Colonic mucosa (tissue), 4 donors: ENCODE measurements at regions not wholly inside any gene's neighbourhood (a gene's known extent, or its start where the extent isn't known, plus 50 kb on each side); places are given as distances from the start of the nearest gene placed in this dataset.

ENCODE experiments used
- DNase-seq: peaks from one replicate; pipeline ENCODE4 v3.0.0-alpha.2; 2020
- H3K27ac ChIP-seq: fragments of 200-600 bp; one replicate; pipeline ENCODE4 v1.8.0; 2021
- H3K27me3 ChIP-seq: fragments of 200-600 bp; one replicate; pipeline ENCODE4 v1.8.0; 2021
- H3K36me3 ChIP-seq: fragments of 200-600 bp; one replicate; pipeline ENCODE4 v1.8.0; 2021
- H3K4me1 ChIP-seq: fragments of 200-600 bp; one replicate; pipeline ENCODE4 v1.8.0; 2021; ENCODE audit warnings: mild to moderate bottlenecking
- H3K4me3 ChIP-seq: fragments of 200-600 bp; one replicate; pipeline ENCODE4 v1.8.0; 2021
- H3K9ac ChIP-seq, 2 donors: one replicate each; pipeline ENCODE4 v1.7.0; 2013; ENCODE audit warnings: control low read depth in 2 of 2, low read depth in 2 of 2, low read length in 2 of 2
- H3K9me3 ChIP-seq: fragments of 200-600 bp; one replicate; pipeline ENCODE4 v1.8.0; 2021
- intact Hi-C: fragments of 100-400 bp; cut with DNase I; formaldehyde crosslinking; loops from one replicate; pipeline ENCODE4 v1.14.1; 2022
- TF ChIP-seq, protein P1 (sequence below): fragments of 200-600 bp; IDR thresholded peaks from one replicate; pipeline ENCODE4 v1.8.0; 2022; ENCODE audit warnings: antibody characterized with exemption, mild to moderate bottlenecking
- donor health status: healthy.
- donor health status: DM: no; HTN: no; CAD: no.
- donor health status: DM: no; HTN: no; CAD: no.

DNA sequence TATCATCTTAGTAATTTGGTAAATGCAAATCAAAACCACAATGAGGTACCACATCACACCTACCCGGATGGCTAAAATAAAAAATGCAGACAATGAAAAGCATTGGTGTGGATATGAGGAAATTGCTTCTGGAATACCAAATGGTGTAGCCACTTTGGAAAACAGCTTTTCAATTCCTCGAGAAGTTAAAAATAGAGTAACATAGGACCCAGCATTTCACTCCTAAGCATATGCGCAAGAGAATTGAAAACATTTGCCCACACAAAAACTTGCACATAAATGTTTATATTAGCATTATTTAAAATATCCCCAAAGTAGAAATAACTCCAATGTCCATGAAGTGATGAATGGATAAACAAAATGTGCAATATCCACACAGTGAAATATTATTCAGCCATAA is 608.7 kb downstream of the ISL1 start:
- intact Hi-C loops = no loop called here
- Histone ChIP-seq H3K27me3 (no peaks in the 10 kb centered on the region), H3K9me3 (no peaks in the 10 kb centered on the region), H3K9ac (no peak overlapping the region), H3K4me1 (no peaks in the 10 kb centered on the region), H3K27ac (no peak overlapping the region), H3K4me3 (no peak overlapping the region), H3K36me3 (no peaks in the 10 kb centered on the region)
- TF ChIP-seq, protein P1, sequence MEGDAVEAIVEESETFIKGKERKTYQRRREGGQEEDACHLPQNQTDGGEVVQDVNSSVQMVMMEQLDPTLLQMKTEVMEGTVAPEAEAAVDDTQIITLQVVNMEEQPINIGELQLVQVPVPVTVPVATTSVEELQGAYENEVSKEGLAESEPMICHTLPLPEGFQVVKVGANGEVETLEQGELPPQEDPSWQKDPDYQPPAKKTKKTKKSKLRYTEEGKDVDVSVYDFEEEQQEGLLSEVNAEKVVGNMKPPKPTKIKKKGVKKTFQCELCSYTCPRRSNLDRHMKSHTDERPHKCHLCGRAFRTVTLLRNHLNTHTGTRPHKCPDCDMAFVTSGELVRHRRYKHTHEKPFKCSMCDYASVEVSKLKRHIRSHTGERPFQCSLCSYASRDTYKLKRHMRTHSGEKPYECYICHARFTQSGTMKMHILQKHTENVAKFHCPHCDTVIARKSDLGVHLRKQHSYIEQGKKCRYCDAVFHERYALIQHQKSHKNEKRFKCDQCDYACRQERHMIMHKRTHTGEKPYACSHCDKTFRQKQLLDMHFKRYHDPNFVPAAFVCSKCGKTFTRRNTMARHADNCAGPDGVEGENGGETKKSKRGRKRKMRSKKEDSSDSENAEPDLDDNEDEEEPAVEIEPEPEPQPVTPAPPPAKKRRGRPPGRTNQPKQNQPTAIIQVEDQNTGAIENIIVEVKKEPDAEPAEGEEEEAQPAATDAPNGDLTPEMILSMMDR = no peak
- no peak for DNase-seq

DNA sequence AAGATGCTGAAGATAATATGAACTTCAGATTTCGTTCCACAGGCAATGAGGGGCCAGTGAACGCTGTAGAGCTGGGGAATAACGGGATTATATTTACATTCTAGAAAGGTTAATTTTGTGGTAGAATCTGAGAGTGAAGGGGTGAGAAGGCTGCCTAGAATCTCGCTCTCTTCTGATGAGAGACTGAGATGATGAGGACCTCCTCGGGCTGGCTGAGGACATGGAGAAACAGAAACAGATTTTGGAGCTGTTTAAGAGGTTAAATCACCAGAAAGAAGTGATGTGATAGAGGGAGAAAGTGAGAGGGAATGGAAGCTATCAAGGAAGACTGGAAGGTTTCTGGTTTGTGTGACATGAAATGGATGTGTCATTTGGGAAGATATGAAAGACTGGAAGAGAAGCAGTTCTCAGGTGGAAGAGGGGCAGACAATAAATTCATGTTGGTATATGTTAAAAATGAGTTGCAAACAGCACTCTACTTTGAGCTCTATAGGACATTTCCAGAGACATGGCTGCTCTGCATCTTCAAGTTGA is 612.6 kb downstream of the ISL1 start:
- no peaks in the 10 kb centered on the region for H3K36me3 ChIP-seq
- H3K9me3 ChIP-seq = no peaks in the 10 kb centered on the region
- TF ChIP-seq, protein P1 = no peak
- H3K4me1 ChIP-seq = no peaks in the 10 kb centered on the region
- H3K27me3 ChIP-seq = no peaks in the 10 kb centered on the region
- H3K27ac ChIP-seq = no peak overlapping the region
- H3K4me3 ChIP-seq = no peak overlapping the region
- intact Hi-C loops = no loop called here
- H3K9ac ChIP-seq = no peak overlapping the region
- no peak for DNase-seq

DNA sequence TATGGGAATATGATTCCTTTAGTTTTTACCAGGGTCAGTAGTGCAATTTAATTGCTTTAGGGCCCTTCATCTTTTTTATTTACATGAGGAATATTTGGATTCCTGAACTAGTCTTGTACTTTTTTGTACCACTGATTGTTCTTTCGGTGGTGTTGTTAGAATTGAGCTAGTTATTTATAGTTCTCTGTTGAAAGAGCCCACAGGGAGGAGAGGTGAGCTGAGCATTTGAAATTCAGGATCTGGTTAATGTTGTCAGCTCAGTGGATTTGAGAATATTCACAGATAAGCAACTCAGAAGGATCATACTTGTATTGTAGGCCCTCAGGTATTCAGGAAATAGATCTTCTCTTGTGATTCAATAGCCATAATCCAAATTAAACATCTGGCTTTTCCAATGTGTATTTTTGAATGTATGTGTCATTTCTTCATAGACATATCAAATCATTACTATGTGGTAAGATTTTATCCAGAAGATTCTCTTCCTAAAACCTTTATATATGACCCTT is 613.2 kb downstream of the ISL1 start:
- no peak overlapping the region for H3K9ac ChIP-seq
- DNase-seq = no peak
- TF ChIP-seq, protein P1 = no peak
- H3K36me3 ChIP-seq = no peaks in the 10 kb centered on the region
- H3K27me3 ChIP-seq = no peaks in the 10 kb centered on the region
- H3K27ac ChIP-seq = no peak overlapping the region
- no peaks in the 10 kb centered on the region for H3K4me1 ChIP-seq
- H3K4me3 ChIP-seq = no peak overlapping the region
- intact Hi-C loops = no loop called here
- H3K9me3 ChIP-seq = no peaks in the 10 kb centered on the region

DNA sequence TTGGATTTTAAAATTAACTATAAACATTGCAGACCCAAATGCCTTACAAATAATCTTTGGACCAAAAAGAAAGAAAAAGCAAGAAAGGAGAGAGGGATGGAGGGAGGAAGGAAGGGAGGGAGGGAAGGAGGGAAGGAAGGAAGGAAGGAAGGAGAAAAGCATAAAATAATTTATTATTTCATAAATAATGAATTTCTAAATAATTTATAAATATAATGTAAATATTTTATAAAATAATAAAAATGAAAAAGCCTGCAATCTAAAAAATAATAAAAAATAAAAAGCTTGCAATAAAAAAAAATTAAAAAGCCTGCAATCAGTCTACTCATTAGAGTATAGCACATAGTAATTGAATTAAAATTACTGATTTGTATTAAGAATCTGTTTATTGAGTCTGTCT is 614.3 kb downstream of the ISL1 start:
- Histone ChIP-seq H3K9me3 (no peaks in the 10 kb centered on the region), H3K27ac (no peak overlapping the region), H3K9ac (no peak overlapping the region), H3K4me1 (no peaks in the 10 kb centered on the region), H3K4me3 (no peak overlapping the region), H3K27me3 (no peaks in the 10 kb centered on the region), H3K36me3 (no peaks in the 10 kb centered on the region)
- intact Hi-C loops = no loop called here
- TF ChIP-seq, protein P1 = no peak
- DNase-seq = no peak

DNA sequence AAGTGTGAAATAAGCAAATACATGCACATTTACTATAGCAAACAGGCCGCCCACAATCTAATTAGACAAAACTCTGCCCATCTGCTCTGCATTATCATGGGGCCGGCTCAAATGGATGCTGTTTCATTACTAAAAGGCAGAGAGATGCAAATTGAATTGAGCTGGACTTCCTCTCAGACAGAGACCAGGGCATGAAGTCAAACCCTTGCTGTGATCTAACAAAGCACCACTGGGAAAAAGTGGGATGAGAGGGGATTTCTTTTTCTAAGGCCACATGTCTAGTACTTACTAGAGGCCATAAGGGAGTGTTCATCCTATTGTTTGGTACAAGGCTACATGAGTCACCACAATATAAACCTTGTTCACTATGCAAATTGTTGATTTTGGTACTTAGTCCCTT is 614.7 kb downstream of the ISL1 start:
- Histone ChIP-seq H3K9me3 (no peaks in the 10 kb centered on the region), H3K4me3 (no peak overlapping the region), H3K36me3 (no peaks in the 10 kb centered on the region), H3K27ac (no peak overlapping the region), H3K27me3 (no peaks in the 10 kb centered on the region), H3K4me1 (no peaks in the 10 kb centered on the region), H3K9ac (no peak overlapping the region)
- TF ChIP-seq, protein P1 = no peak
- no peak for DNase-seq
- intact Hi-C loops = no loop called here
